ENCODE measurements at regions not wholly inside any gene's neighbourhood (a gene's known extent, or its start where the extent isn't known, plus 50 kb on each side); places are given as distances from the start of the nearest gene placed in this dataset.

GRCh38 chr14:31977001-31977556 lies 100.0 kb upstream of the ARHGAP5 start (continued):
- no peak for TF ChIP-seq KDM1A (IDR thresholded peaks at IDR 0.05; ENCODE audit: borderline replicate concordance, low read length)

All from H1 (cell line).